Hepatocyte (in vitro differentiated cells): ENCODE measurements at regions not wholly inside any gene's neighbourhood (a gene's known extent, or its start where the extent isn't known, plus 50 kb on each side); places are given as distances from the start of the nearest gene placed in this dataset.

Experiments used
- EZH2 ChIP-seq: fragments of 200-600 bp; sonication (generic); IDR thresholded peaks from 2 replicates; pipeline ENCODE4 v1.6.1; 2016; ENCODE audit warnings: antibody characterized with exemption, mild to moderate bottlenecking, borderline replicate concordance
- EZH2phosphoT487 ChIP-seq: fragments of 200-600 bp; sonication (generic); IDR thresholded peaks from one replicate; pipeline ENCODE4 v1.6.1; 2018; ENCODE audit warnings: antibody characterized with exemption, mild to moderate bottlenecking, low read depth, moderate library complexity; ENCODE audit not compliant: unreplicated experiment, severe bottlenecking
- TF ChIP-seq, protein P1 (sequence below): fragments of 200-600 bp; sonication (generic); IDR thresholded peaks from 2 replicates; pipeline ENCODE4 v1.5.1; 2016; ENCODE audit warnings: antibody characterized with exemption, mild to moderate bottlenecking; ENCODE audit not compliant: poor library complexity

DNA sequence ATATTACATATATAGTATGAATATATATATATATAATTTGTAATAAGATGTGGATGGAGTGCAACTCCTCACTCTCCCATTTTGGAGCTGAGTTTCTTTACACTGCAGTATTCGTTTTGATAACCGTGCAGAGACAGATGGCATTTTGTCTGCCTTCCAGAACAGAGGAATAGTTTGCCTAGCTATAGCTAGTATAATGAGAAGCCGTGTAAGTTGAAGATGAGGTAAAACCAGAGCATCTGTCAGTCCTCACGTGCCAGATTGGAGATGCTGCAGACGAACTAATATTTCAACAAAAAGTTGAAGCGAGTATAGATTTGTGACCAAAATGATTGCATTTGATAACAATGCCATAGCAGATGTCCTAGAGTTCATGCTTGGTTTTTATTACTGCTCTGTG lies 180.6 kb downstream of the FMR1NB start:
- TF ChIP-seq, protein P1, sequence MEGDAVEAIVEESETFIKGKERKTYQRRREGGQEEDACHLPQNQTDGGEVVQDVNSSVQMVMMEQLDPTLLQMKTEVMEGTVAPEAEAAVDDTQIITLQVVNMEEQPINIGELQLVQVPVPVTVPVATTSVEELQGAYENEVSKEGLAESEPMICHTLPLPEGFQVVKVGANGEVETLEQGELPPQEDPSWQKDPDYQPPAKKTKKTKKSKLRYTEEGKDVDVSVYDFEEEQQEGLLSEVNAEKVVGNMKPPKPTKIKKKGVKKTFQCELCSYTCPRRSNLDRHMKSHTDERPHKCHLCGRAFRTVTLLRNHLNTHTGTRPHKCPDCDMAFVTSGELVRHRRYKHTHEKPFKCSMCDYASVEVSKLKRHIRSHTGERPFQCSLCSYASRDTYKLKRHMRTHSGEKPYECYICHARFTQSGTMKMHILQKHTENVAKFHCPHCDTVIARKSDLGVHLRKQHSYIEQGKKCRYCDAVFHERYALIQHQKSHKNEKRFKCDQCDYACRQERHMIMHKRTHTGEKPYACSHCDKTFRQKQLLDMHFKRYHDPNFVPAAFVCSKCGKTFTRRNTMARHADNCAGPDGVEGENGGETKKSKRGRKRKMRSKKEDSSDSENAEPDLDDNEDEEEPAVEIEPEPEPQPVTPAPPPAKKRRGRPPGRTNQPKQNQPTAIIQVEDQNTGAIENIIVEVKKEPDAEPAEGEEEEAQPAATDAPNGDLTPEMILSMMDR, result no peak
- TF ChIP-seq EZH2 (no peak), EZH2phosphoT487 (no peak)
